Fibroblast of peridontal ligament (primary cell): ENCODE measurements at regions not wholly inside any gene's neighbourhood (a gene's known extent, or its start where the extent isn't known, plus 50 kb on each side); places are given as distances from the start of the nearest gene placed in this dataset.

Experiments used
- DNase-seq: peaks from one replicate; pipeline ENCODE4 v3.0.0-alpha.2; 2010; ENCODE audit errors: extremely low read depth

- no peak for DNase-seq
Measured at GRCh38 chr3:117302428-117302827, 592.8 kb downstream of the TUSC7 start.

- peak; percentile 26 for DNase-seq
Measured at GRCh38 chr3:117303443-117303842, 593.9 kb downstream of the TUSC7 start.

- no peak for DNase-seq
Measured at GRCh38 chr3:117304681-117305080, 595.1 kb downstream of the TUSC7 start.

- no peak for DNase-seq
Measured at GRCh38 chr3:117305681-117306080, 596.1 kb downstream of the TUSC7 start.

GRCh38 chr3:117306299-117306698 is 596.7 kb downstream of the TUSC7 start:
- no peak for DNase-seq

GRCh38 chr3:117308353-117308752 is 598.8 kb downstream of the TUSC7 start:
- DNase-seq, result no peak

- DNase-seq, result no peak
Measured at GRCh38 chr3:117308756-117309155, 599.2 kb downstream of the TUSC7 start.

GRCh38 chr3:117310536-117310935 is 601.0 kb downstream of the TUSC7 start:
- no peak for DNase-seq

- DNase-seq, result no peak
Measured at GRCh38 chr3:117314441-117315150, 605.0 kb downstream of the TUSC7 start.

GRCh38 chr3:117322866-117323265 is 613.3 kb downstream of the TUSC7 start:
- peak; percentile 33 for DNase-seq

- DNase-seq, result no peak
Measured at GRCh38 chr3:117346901-117347300, 637.3 kb downstream of the TUSC7 start.

GRCh38 chr3:117348884-117349283 is 639.3 kb downstream of the TUSC7 start:
- no peak for DNase-seq

- DNase-seq, result no peak
Measured at GRCh38 chr3:117349566-117349965, 640.0 kb downstream of the TUSC7 start.

GRCh38 chr3:117350371-117350770 is 640.8 kb downstream of the TUSC7 start:
- no peak for DNase-seq

- DNase-seq, result peak; percentile 25
Measured at GRCh38 chr3:117355566-117355965, 646.0 kb downstream of the TUSC7 start.

- no peak for DNase-seq
Measured at GRCh38 chr3:117356091-117356705, 646.6 kb downstream of the TUSC7 start.

- DNase-seq, result no peak
Measured at GRCh38 chr3:117358717-117359314, 649.2 kb downstream of the TUSC7 start.

- no peak for DNase-seq
Measured at GRCh38 chr3:117366574-117366973, 657.0 kb downstream of the TUSC7 start.

GRCh38 chr3:117367861-117368260 is 658.3 kb downstream of the TUSC7 start:
- peak; percentile 30 for DNase-seq

- no peak for DNase-seq
Measured at GRCh38 chr3:117380631-117381030, 671.1 kb downstream of the TUSC7 start.

- no peak for DNase-seq
Measured at GRCh38 chr3:117393119-117393518, 683.5 kb downstream of the TUSC7 start.

- DNase-seq, result no peak
Measured at GRCh38 chr3:117398141-117398899, 688.7 kb downstream of the TUSC7 start.
